IMR-90 (cell line): ENCODE measurements at regions not wholly inside any gene's neighbourhood (a gene's known extent, or its start where the extent isn't known, plus 50 kb on each side); places are given as distances from the start of the nearest gene placed in this dataset.

ENCODE experiments used
- ATAC-seq: fragments of 200-7000 bp; cut with Tn5 transposase; 2 replicates; pipeline ENCODE4 v1.9.1; 2020; ENCODE audit warnings: low read depth, mild to moderate bottlenecking, moderate library complexity
- BruUV-seq: library from RNA; stranded (reverse); fragments of 400-500 nt; replicated peaks from 2 replicates; lab custom pipeline; 2021; lab: Mats Ljungman, UMichigan
- CTCF ChIA-PET: fragments of 300-600 bp; formaldehyde crosslinking; extraction: SDS; loops from one replicate; lab custom pipeline; 2021; ENCODE audit warnings: antibody characterized with exemption; lab: Yijun Ruan, JAX
- POLR2A ChIA-PET: fragments of 300-600 bp; sonication (Branson Sonifier 250); formaldehyde crosslinking; loops from one replicate; lab custom pipeline; 2022; ENCODE audit warnings: antibody characterized with exemption; ENCODE audit not compliant: unreplicated experiment; lab: Charles Lee
- DNase-seq: peaks from one replicate; pipeline ENCODE4 v3.0.0; 2013
- H2AFZ ChIP-seq: replicated peaks from 2 replicates; pipeline ENCODE3; 2013; ENCODE audit warnings: low read length, mild to moderate bottlenecking; ENCODE audit not compliant: poor library complexity
- H2AK5ac ChIP-seq: 2 replicates; pipeline ENCODE4 v1.6.1; 2013; ENCODE audit warnings: low read depth, low read length, inconsistent platforms
- H2AK9ac ChIP-seq: replicated peaks from 2 replicates; pipeline ENCODE3; 2013; ENCODE audit warnings: mild to moderate bottlenecking, low read depth, low read length, moderate library complexity; ENCODE audit not compliant: poor library complexity
- H2BK120ac ChIP-seq: 2 replicates; pipeline ENCODE4 v1.6.1; 2013; ENCODE audit warnings: low read depth, low read length, inconsistent platforms
- H2BK15ac ChIP-seq: 3 replicates; pipeline ENCODE4 v1.6.1; 2013; ENCODE audit warnings: low read depth, low read length, inconsistent platforms
- H2BK20ac ChIP-seq: 2 replicates; pipeline ENCODE4 v1.6.1; 2013; ENCODE audit warnings: low read depth, mild to moderate bottlenecking, inconsistent platforms, low read length, moderate library complexity
- H2BK5ac ChIP-seq: 2 replicates; pipeline ENCODE4 v1.6.1; 2013; ENCODE audit warnings: mild to moderate bottlenecking, low read depth, low read length, inconsistent platforms; ENCODE audit not compliant: poor library complexity, severe bottlenecking
- H3K14ac ChIP-seq: replicated peaks from 2 replicates; pipeline ENCODE4 v1.6.1; 2013; ENCODE audit warnings: low read depth, low read length, inconsistent platforms
- H3K18ac ChIP-seq: 2 replicates; pipeline ENCODE4 v1.6.1; 2013; ENCODE audit warnings: low read depth, low read length, control low read depth
- H3K23ac ChIP-seq: 2 replicates; pipeline ENCODE4 v1.6.1; 2013; ENCODE audit warnings: low read depth, low read length, inconsistent platforms
- H3K27ac ChIP-seq: 2 replicates; pipeline ENCODE4 v1.5.1; 2013; ENCODE audit warnings: mild to moderate bottlenecking, control low read depth, low read length; ENCODE audit not compliant: insufficient read depth
- H3K27me3 ChIP-seq: 2 replicates; pipeline ENCODE4 v1.6.1; 2013; ENCODE audit warnings: low read length; ENCODE audit not compliant: control insufficient read depth, insufficient read depth
- H3K36me3 ChIP-seq: 2 replicates; pipeline ENCODE4 v1.6.1; 2013; ENCODE audit warnings: low read length, mixed read lengths; ENCODE audit not compliant: control insufficient read depth, insufficient read depth
- H3K4ac ChIP-seq: 2 replicates; pipeline ENCODE4 v1.6.1; 2013; ENCODE audit warnings: low read depth, low read length, inconsistent platforms
- H3K4me1 ChIP-seq: 2 replicates; pipeline ENCODE4 v1.6.1; 2013; ENCODE audit warnings: low read length, mixed read lengths; ENCODE audit not compliant: control insufficient read depth, insufficient read depth
- H3K4me2 ChIP-seq: 2 replicates; pipeline ENCODE4 v1.6.1; 2013; ENCODE audit warnings: low read depth, mild to moderate bottlenecking, control low read depth, low read length, moderate library complexity
- H3K4me3 ChIP-seq: 2 replicates; pipeline ENCODE4 v1.5.1; 2013; ENCODE audit warnings: low read depth, mild to moderate bottlenecking, control low read depth, low read length, moderate library complexity; ENCODE audit not compliant: insufficient read depth
- H3K56ac ChIP-seq: 2 replicates; pipeline ENCODE4 v1.6.1; 2013; ENCODE audit warnings: low read length, inconsistent platforms; ENCODE audit not compliant: insufficient read depth; ENCODE audit errors: extremely low read depth
- H3K79me1 ChIP-seq, 2 experiments: 2 replicates each; pipeline ENCODE4 v1.6.1; 2013; ENCODE audit warnings: low read length in 2 of 2, inconsistent platforms in 1 of 2, low read depth in 1 of 2
- H3K9ac ChIP-seq: 2 replicates; pipeline ENCODE4 v1.6.1; 2013; ENCODE audit warnings: low read depth, low read length, control low read depth
- H3K9me1 ChIP-seq: 2 replicates; pipeline ENCODE4 v1.6.1; 2013; ENCODE audit warnings: low read length, inconsistent platforms; ENCODE audit not compliant: insufficient read depth
- H3K9me3 ChIP-seq: 2 replicates; pipeline ENCODE4 v1.6.1; 2013; ENCODE audit warnings: low read length; ENCODE audit not compliant: control insufficient read depth, insufficient read depth
- H4K20me1 ChIP-seq: 2 replicates; pipeline ENCODE4 v1.6.1; 2013; ENCODE audit warnings: low read length, inconsistent platforms; ENCODE audit not compliant: insufficient read depth
- H4K5ac ChIP-seq: 2 replicates; pipeline ENCODE4 v1.6.1; 2013; ENCODE audit warnings: mild to moderate bottlenecking, low read depth, low read length, control low read depth
- H4K8ac ChIP-seq, 2 experiments: 2 replicates each; pipeline ENCODE4 v1.6.1; 2013; ENCODE audit warnings: low read depth in 2 of 2, low read length in 2 of 2, control low read depth in 1 of 2, inconsistent platforms in 1 of 2
- H4K91ac ChIP-seq: 2 replicates; pipeline ENCODE4 v1.6.1; 2013; ENCODE audit warnings: low read depth, low read length, inconsistent platforms; ENCODE audit not compliant: insufficient read depth
- CEBPB ChIP-seq: IDR thresholded peaks from 2 replicates; pipeline ENCODE4 v1.6.1; 2012; ENCODE audit warnings: low read depth, low read length, improper control_type of control experiment
- CHD1 ChIP-seq: IDR thresholded peaks from 2 replicates; pipeline ENCODE4 v1.6.1; 2012; ENCODE audit warnings: low read depth, low read length, improper control_type of control experiment
- WGBS, 2 experiments: methylation state at CpG; one replicate each; pipeline versions ENCODE4 v1.1.5 to v1.1.7; 2013; ENCODE audit warnings: missing lambda C conversion rate in 2 of 2; ENCODE audit not compliant: insufficient read length in 1 of 2; ENCODE audit errors: extremely low coverage in 2 of 2; 5-methylcytosine and 5-hydroxymethylcytosine counted together
- dilution Hi-C: fragments of 300-500 bp; cut with HindIII; formaldehyde crosslinking; loops from one replicate; pipeline ENCODE4 v1.14.3; 2018; ENCODE audit warnings: low sequenced_read_pairs; ENCODE audit not compliant: unreplicated experiment
- in situ Hi-C: fragments of 300-500 bp; cut with MboI; formaldehyde crosslinking; loops from 3 replicates; pipeline ENCODE4 v1.14.3; 2019; ENCODE audit warnings: low sequenced_read_pairs, inconsistent platforms, mixed read lengths
- intact Hi-C: fragments of 100-400 bp; cut with micrococcal nuclease; formaldehyde crosslinking; loops from 2 replicates; pipeline ENCODE4 v1.10.0; 2022

DNA sequence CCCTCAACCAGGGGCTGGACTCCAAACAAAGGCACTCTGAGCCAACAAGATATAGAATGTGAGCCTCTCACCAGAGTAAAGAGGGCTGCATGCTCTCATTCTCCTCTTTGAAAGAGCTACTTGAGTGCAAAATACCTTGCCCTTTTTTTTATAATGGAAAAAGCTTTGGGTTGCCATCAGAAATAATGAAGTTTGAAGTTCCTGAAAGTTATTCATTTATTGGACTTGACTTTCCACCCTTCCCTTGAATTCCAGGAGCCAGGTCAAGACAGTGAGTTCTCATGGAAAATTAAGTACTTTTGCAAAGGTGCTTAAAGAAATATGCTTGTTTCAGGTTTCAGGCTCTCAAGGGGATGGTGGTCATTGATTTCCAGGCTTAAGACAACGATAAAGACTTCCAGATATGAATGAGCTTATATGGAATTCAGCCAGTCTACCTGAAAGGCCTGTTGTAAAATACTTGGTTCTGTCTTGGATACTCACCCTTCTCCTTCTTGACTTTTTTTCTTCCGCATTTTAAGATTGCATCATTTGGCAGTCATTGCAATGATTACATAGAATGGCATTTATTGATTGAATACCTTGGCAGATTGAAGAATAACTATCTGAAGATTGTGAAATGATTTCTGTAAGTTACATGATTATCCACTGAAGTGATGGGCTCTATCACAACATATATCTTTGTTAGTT, 696.4 kb downstream of the INHBA start:
- intact Hi-C loops (no loop called here), in situ Hi-C loops (no loop called here), dilution Hi-C loops (no loop called here)
- Histone ChIP-seq H3K9me3 (peaks cover 1% of the 10 kb centered on the region), H3K23ac (peak overlapping the region; percentile 13), H2BK5ac (peak overlapping the region; percentile 92), H2AK9ac (no peak overlapping the region), H2BK120ac (peak overlapping the region; percentile 92), H3K27ac (no peak overlapping the region; the same call in 1 of the 2 replicates), H2BK20ac (peak overlapping the region; percentile 92), H3K9ac (no peak overlapping the region), H3K4me2 (no peak overlapping the region), H3K14ac (peak overlapping the region; percentile 15), H3K79me1 (peaks cover 0 to 5% of the 10 kb centered on the region in 2 experiments; a peak in 1 of 4 replicates), H3K4ac (peak overlapping the region; percentile 82), H4K5ac (peak overlapping the region; percentile 83; the same call in 1 of the 2 replicates), H3K4me3 (no peak overlapping the region), H3K27me3 (no peaks in the 10 kb centered on the region), H3K4me1 (peaks cover 20% of the 10 kb centered on the region), H4K91ac (peak overlapping the region; percentile 86), H3K56ac (peak overlapping the region; percentile 83; the same call in 1 of the 2 replicates), H4K20me1 (no peaks in the 10 kb centered on the region), H2BK15ac (peak overlapping the region; percentile 55; the same call in 2 of the 3 replicates), H3K36me3 (no peaks in the 10 kb centered on the region), H3K18ac (peak overlapping the region; percentile 6; the same call in 1 of the 2 replicates), H2AK5ac (peak overlapping the region; percentile 81; the same call in 1 of the 2 replicates), H3K9me1 (peaks cover 19% of the 10 kb centered on the region), H2AFZ (no peak overlapping the region), H4K8ac (peak overlapping the region; percentile 79 to 94)
- no TSS peak for BruUV-seq
- peak; percentile 92 for TF ChIP-seq CEBPB
- TF ChIP-seq CHD1: no peak
- ATAC-seq: no peak
- POLR2A ChIA-PET: interaction anchor here (0.7 kb wide), 1 partner anchor 11 kb away, joined by 3 read pairs; no protein-coding TSS in a partner anchor
- no CpG with 5 or more reads among the region's 2 CpGs for WGBS, 2 experiments
- DNase-seq: peak; percentile 44
- CTCF ChIA-PET: interaction anchor here (0.6 kb wide), 2 partner anchors 413 to 697 kb away, joined by 5 to 6 read pairs; partner anchors contain the start of gene INHBA
